LNCAP (cell line): ENCODE measurements at regions not wholly inside any gene's neighbourhood (a gene's known extent, or its start where the extent isn't known, plus 50 kb on each side); places are given as distances from the start of the nearest gene placed in this dataset.

Experiments
- TF ChIP-seq, protein P1 (sequence below): fragments of 450-650 bp; IDR thresholded peaks from 2 replicates; pipeline ENCODE4 v1.5.1; 2017; ENCODE audit warnings: mild to moderate bottlenecking

DNA sequence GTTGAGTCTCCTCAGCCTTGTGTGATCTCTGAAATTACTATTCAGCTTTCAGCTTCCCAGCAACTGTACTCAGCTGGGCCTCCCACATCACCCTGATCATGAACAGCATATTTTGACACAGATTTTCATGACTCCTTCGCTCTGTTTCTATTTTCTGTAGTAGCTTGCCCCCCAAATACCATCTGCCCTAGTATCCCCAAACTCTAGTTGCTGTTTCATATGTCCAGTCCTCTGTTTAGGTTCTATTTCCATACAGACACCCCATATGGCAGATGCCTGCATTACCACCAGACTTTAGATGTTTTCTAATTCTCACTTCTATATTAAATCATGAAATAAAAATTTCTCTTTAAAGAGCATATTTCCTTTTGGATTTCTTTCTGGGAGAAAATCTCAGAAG lies 217.2 kb upstream of the ARPP21 start:
- TF ChIP-seq, protein P1, sequence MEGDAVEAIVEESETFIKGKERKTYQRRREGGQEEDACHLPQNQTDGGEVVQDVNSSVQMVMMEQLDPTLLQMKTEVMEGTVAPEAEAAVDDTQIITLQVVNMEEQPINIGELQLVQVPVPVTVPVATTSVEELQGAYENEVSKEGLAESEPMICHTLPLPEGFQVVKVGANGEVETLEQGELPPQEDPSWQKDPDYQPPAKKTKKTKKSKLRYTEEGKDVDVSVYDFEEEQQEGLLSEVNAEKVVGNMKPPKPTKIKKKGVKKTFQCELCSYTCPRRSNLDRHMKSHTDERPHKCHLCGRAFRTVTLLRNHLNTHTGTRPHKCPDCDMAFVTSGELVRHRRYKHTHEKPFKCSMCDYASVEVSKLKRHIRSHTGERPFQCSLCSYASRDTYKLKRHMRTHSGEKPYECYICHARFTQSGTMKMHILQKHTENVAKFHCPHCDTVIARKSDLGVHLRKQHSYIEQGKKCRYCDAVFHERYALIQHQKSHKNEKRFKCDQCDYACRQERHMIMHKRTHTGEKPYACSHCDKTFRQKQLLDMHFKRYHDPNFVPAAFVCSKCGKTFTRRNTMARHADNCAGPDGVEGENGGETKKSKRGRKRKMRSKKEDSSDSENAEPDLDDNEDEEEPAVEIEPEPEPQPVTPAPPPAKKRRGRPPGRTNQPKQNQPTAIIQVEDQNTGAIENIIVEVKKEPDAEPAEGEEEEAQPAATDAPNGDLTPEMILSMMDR = no peak

DNA sequence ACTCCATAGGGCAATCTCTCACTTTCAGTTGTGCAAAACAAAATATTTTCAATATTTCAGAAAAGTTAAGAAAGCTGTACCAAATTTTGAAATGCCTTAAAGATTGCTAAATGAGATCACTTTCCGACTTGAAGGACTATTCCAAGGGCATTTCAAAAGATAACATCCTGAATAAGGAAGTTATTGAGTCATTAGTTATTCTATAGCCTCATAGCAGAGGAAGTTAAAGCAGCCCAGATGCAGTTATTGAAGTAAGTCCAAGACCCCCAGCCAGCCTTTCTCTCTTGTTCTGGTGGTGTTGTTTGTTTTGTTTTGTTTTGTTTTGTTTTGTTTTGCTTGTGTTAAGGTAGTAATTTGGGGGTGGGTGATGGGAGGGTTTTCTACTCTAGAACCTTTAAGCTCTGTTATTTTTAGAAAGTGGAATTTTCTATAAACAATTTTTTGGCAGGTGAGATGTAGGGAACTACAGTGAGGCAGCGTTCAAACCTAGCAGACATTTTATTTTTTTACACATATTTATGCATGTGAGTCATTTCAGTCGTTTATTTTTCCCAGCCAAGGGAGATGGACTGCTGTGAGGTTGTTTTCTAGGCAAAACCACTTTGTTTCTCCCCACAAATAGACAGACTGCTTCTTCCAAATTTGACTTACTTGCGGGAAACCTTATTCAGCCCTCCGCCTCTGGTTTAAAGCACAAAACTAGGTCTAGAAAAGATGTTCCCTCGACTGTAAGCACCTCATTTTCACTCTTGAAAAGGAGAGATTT lies 216.3 kb upstream of the ARPP21 start:
- TF ChIP-seq, protein P1 = no peak

DNA sequence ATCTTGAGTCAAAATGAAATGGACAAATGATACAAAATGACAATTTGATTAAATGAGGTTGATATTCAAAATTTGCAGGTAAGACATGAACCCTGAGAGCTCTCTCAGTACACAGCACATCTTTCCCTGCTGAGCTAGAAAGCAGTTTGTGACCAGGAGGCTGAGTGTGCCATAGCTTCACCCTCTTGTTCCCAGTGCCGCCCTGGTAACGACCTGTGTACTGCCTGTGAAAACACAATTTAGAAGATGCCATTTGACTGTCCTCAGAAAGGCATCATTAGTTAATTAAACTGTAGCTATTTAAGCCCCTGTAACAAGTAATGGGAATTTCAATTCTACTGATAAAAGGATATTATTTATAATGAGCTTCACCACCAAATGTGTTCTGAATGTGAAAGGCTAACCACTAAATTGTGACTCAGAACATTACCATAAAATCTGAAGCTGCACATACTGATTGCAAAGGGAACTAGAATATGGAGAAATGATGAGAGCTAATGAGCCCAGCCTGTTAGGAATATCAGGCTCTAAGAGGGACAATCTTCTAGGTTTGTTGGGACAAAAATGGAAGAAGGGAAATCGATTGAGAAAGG lies 212.9 kb upstream of the ARPP21 start:
- TF ChIP-seq, protein P1 = no peak

DNA sequence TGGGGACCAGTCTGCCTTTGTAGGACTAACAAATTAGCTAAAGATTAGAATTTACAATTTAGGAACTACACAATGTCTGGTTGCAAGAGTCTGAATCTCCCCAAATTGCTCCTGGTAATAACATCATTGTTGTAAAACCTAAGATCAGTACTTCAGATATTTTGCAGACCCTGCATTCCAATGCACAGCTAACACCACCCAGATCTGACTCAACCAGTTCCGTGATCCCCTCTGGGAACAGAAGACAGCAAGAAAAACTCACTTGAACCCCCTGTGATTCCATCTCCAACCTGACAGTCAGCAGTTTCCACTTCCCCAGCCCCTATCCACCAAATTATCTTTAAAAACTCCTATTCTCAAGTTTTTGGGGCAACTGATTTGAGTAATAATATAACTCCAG lies 201.9 kb upstream of the ARPP21 start:
- TF ChIP-seq, protein P1 = no peak

DNA sequence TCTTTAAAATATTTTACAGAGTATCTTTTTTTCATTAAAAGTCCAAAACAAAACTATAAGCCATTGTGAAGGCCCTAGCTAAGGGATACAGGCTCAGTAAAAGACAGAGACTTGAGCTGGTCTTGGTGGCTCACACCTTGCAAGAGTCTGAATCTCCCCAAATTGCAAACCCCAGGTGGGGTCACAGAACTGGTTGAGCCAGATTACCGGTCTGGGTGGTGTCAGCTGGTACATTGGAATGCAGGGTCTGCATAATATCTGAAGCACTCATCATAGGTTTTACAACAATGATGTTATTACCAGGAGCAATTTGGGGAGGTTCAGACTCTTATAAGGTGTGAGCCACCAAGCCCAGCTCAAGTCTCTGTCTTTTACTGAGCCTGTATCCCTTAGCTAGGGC lies 201.2 kb upstream of the ARPP21 start:
- TF ChIP-seq, protein P1 = no peak

GRCh38 chr3:35439663-35440062 lies 199.7 kb upstream of the ARPP21 start:
- TF ChIP-seq, protein P1 = no peak

DNA sequence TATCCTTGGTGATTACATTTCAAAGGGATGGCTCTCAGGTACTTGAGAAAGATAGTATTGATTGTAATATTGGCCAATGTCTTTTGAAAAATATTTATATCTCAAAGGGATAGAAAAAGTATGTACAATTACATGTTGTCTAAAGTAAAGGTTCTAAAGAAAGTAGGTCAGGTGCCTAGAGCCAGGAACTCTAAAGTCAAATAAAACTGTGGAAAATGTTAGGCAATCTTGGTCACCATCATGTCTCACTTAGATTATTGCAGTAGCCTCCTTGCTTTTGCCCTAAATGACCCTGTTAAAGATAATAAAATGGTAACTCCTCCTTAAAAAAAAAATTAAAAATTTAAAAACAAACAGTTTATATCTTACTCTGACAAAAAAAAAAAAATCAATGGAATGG lies 198.5 kb upstream of the ARPP21 start:
- TF ChIP-seq, protein P1 = no peak
